OCI-LY7 (cell line): ENCODE measurements at regions not wholly inside any gene's neighbourhood (a gene's known extent, or its start where the extent isn't known, plus 50 kb on each side); places are given as distances from the start of the nearest gene placed in this dataset.

Experiments
- BruUV-seq: library from RNA; stranded (reverse); fragments of 400-500 nt; replicated peaks from 2 replicates; lab custom pipeline; 2021; lab: Mats Ljungman, UMichigan
- CTCF ChIA-PET: fragments of 300-600 bp; sonication (Branson Sonifier 250); formaldehyde crosslinking; loops from one replicate; lab custom pipeline; 2022; ENCODE audit warnings: antibody characterized with exemption; ENCODE audit not compliant: unreplicated experiment; lab: Charles Lee
- POLR2A ChIA-PET: fragments of 300-600 bp; sonication (Branson Sonifier 250); formaldehyde crosslinking; loops from one replicate; lab custom pipeline; 2022; ENCODE audit warnings: antibody characterized with exemption; lab: Charles Lee
- DNase-seq: peaks from one replicate; pipeline ENCODE4 v3.0.0-alpha.2; 2015; ENCODE audit warnings: low spot score
- H2AFZ ChIP-seq: fragments of 200-600 bp; sonication (generic), shearing (Covaris generic); 2 replicates; pipeline ENCODE4 v1.6.1; 2014; ENCODE audit warnings: mild to moderate bottlenecking, antibody characterized with exemption, low read length, moderate library complexity
- H3K27ac ChIP-seq: fragments of 200-600 bp; sonication (generic); 2 replicates; pipeline ENCODE4 v1.5.1; 2014; ENCODE audit warnings: mixed run types, low read depth, mild to moderate bottlenecking, moderate library complexity, low read length, inconsistent platforms; ENCODE audit not compliant: poor library complexity, severe bottlenecking
- H3K36me3 ChIP-seq: fragments of 200-600 bp; sonication (generic); 2 replicates; pipeline ENCODE4 v1.6.1; 2014; ENCODE audit warnings: mild to moderate bottlenecking, antibody characterized with exemption, low read length, moderate library complexity, mixed read lengths; ENCODE audit not compliant: insufficient read depth
- H3K4me1 ChIP-seq: fragments of 200-600 bp; sonication (generic); 2 replicates; pipeline ENCODE4 v1.5.1; 2014; ENCODE audit warnings: mild to moderate bottlenecking, low read length; ENCODE audit not compliant: insufficient read depth, poor library complexity, severe bottlenecking
- H3K4me2 ChIP-seq: fragments of 200-600 bp; sonication (generic); 2 replicates; pipeline ENCODE4 v1.6.1; 2014; ENCODE audit warnings: mild to moderate bottlenecking, low read length
- H3K4me3 ChIP-seq: fragments of 200-600 bp; sonication (generic); 2 replicates; pipeline ENCODE4 v1.5.1; 2014; ENCODE audit warnings: mild to moderate bottlenecking, low read depth, low read length; ENCODE audit not compliant: poor library complexity, severe bottlenecking
- H3K79me2 ChIP-seq: fragments of 200-600 bp; sonication (generic); 2 replicates; pipeline ENCODE4 v1.6.1; 2016; ENCODE audit warnings: low read depth, mild to moderate bottlenecking, low read length, moderate library complexity, mixed read lengths; ENCODE audit not compliant: insufficient read depth
- H3K9me2 ChIP-seq: fragments of 200-600 bp; sonication (generic); 2 replicates; pipeline ENCODE4 v1.6.1; 2016; ENCODE audit warnings: mild to moderate bottlenecking, low read length, mixed read lengths; ENCODE audit not compliant: insufficient read depth
- H3K9me3 ChIP-seq: fragments of 200-600 bp; sonication (generic); 2 replicates; pipeline ENCODE4 v1.6.1; 2014; ENCODE audit warnings: mild to moderate bottlenecking, mixed run types, low read length, mixed read lengths
- H4K20me1 ChIP-seq: fragments of 200-600 bp; sonication (generic); 2 replicates; pipeline ENCODE4 v1.6.1; 2014; ENCODE audit warnings: mild to moderate bottlenecking, antibody characterized with exemption, low read length, moderate library complexity, mixed read lengths; ENCODE audit not compliant: insufficient read depth
- EZH2phosphoT487 ChIP-seq: fragments of 200-600 bp; sonication (generic); IDR thresholded peaks from 2 replicates; pipeline ENCODE4 v1.6.1; 2018; ENCODE audit warnings: low read depth, borderline replicate concordance, mild to moderate bottlenecking, mixed run types, antibody characterized with exemption, low read length, moderate library complexity, mixed read lengths
- intact Hi-C: fragments of 100-400 bp; cut with micrococcal nuclease; formaldehyde crosslinking; loops from one replicate; pipeline ENCODE4 v1.10.0; 2022; ENCODE audit not compliant: unreplicated experiment
- TF ChIP-seq, protein P1 (sequence below): fragments of 200-600 bp; sonication (generic); conservative IDR thresholded peaks from 2 replicates; pipeline ENCODE4 v1.5.1; 2014; ENCODE audit warnings: mild to moderate bottlenecking, antibody characterized with exemption, low read length, moderate library complexity, mixed read lengths

DNA sequence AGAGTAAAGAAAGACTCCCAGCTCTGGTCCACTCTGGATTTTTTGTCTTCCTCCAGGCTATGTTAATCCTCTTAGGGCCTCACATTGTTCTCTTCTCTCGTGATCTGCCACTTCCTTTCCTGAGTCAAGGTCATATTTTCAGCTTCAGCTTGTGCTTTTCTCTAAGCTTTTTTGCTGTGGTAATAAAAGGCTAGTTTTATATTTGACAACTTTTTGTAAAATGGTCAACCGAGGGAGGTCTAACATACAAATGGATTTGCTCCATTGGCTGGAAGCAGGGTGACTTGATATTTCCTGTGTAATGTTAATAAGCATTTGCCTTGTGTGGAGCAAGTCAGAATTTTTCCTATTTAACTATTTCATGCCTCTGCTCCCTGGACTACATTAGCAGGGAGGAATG lies 239.7 kb downstream of the RAB28 start:
- Histone ChIP-seq H4K20me1 (no peaks in the 10 kb centered on the region), H3K36me3 (no peaks in the 10 kb centered on the region), H3K4me1 (no peaks in the 10 kb centered on the region), H3K9me2 (no peaks in the 10 kb centered on the region), H3K27ac (no peak overlapping the region), H3K79me2 (no peaks in the 10 kb centered on the region), H3K4me3 (no peak overlapping the region), H3K4me2 (no peak overlapping the region), H2AFZ (no peak overlapping the region), H3K9me3 (no peaks in the 10 kb centered on the region)
- no peak for TF ChIP-seq EZH2phosphoT487
- TF ChIP-seq, protein P1, sequence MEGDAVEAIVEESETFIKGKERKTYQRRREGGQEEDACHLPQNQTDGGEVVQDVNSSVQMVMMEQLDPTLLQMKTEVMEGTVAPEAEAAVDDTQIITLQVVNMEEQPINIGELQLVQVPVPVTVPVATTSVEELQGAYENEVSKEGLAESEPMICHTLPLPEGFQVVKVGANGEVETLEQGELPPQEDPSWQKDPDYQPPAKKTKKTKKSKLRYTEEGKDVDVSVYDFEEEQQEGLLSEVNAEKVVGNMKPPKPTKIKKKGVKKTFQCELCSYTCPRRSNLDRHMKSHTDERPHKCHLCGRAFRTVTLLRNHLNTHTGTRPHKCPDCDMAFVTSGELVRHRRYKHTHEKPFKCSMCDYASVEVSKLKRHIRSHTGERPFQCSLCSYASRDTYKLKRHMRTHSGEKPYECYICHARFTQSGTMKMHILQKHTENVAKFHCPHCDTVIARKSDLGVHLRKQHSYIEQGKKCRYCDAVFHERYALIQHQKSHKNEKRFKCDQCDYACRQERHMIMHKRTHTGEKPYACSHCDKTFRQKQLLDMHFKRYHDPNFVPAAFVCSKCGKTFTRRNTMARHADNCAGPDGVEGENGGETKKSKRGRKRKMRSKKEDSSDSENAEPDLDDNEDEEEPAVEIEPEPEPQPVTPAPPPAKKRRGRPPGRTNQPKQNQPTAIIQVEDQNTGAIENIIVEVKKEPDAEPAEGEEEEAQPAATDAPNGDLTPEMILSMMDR = no peak
- ChIA-PET POLR2A (interaction anchor here (0.6 kb wide), 1 partner anchor 165 kb away, joined by 3 read pairs; no protein-coding TSS in a partner anchor), CTCF (no interaction called here)
- intact Hi-C loops = loop anchor here (10.0 kb wide), 1 partner anchor 390 kb away; no protein-coding TSS in a partner anchor
- BruUV-seq = no TSS peak
- DNase-seq = no peak

DNA sequence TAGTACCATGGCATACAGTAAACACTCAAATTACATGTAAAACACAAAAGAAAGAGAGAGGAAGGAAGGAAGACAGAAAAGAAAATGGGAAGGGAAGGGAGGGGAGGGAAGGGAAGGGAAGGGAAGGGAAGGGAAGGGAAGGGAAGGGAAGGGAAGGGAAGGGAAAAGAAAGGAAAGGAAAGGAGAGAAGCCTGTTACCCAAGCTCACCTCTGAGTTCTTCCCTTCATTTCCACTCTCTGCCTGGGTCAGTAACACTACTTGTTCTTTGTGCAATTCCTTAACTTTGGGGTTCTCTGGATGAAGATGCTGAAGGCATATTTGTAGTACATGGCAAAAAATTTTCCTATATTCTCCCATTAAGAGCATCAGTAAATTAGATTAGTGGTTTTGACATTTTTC lies 241.0 kb downstream of the RAB28 start:
- CTCF ChIA-PET = no interaction called here
- no peak for TF ChIP-seq EZH2phosphoT487
- TF ChIP-seq, protein P1 = no peak
- Histone ChIP-seq H3K79me2 (no peaks in the 10 kb centered on the region), H2AFZ (no peak overlapping the region), H3K9me2 (no peaks in the 10 kb centered on the region), H4K20me1 (no peaks in the 10 kb centered on the region), H3K4me2 (no peak overlapping the region), H3K4me1 (no peaks in the 10 kb centered on the region), H3K4me3 (no peak overlapping the region), H3K9me3 (no peaks in the 10 kb centered on the region), H3K36me3 (no peaks in the 10 kb centered on the region), H3K27ac (no peak overlapping the region)
- DNase-seq = no peak
- no TSS peak for BruUV-seq
- POLR2A ChIA-PET = no interaction called here
- intact Hi-C loops = loop anchor here (10.0 kb wide), 1 partner anchor 388 kb away; no protein-coding TSS in a partner anchor

DNA sequence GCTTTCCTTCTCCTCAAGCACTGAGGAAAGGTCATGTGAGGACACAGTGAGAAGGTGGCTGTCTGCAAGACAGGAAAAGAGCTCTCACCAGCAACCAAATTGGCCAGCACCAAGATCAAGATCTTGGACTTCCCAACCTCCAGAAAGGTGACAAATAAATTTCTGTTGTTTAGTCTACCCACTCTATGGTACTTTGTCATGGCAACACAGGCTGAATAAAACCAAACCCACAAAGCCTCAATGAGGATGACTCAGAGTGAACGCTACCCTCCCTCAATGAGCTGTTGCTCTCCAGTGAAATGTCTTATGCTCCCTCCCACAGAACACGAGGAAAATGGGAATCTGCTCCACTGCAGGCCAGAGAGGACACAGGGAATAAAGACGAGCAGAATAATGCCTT lies 244.1 kb downstream of the RAB28 start:
- no peaks in the 10 kb centered on the region for H3K9me2 ChIP-seq
- H3K4me1 ChIP-seq = no peaks in the 10 kb centered on the region
- TF ChIP-seq, protein P1 = no peak
- no peak for TF ChIP-seq EZH2phosphoT487
- ChIA-PET CTCF (no interaction called here), POLR2A (no interaction called here)
- H3K4me3 ChIP-seq = no peak overlapping the region
- H3K36me3 ChIP-seq = no peaks in the 10 kb centered on the region
- no peak for DNase-seq
- H3K4me2 ChIP-seq = no peak overlapping the region
- BruUV-seq = no TSS peak
- no peaks in the 10 kb centered on the region for H4K20me1 ChIP-seq
- intact Hi-C loops = loop anchor here (10.0 kb wide), 1 partner anchor 385 kb away; no protein-coding TSS in a partner anchor
- H2AFZ ChIP-seq = no peak overlapping the region
- H3K79me2 ChIP-seq = no peaks in the 10 kb centered on the region
- no peaks in the 10 kb centered on the region for H3K9me3 ChIP-seq
- H3K27ac ChIP-seq = no peak overlapping the region
